ENCODE measurements at regions not wholly inside any gene's neighbourhood (a gene's known extent, or its start where the extent isn't known, plus 50 kb on each side); places are given as distances from the start of the nearest gene placed in this dataset.

DNA sequence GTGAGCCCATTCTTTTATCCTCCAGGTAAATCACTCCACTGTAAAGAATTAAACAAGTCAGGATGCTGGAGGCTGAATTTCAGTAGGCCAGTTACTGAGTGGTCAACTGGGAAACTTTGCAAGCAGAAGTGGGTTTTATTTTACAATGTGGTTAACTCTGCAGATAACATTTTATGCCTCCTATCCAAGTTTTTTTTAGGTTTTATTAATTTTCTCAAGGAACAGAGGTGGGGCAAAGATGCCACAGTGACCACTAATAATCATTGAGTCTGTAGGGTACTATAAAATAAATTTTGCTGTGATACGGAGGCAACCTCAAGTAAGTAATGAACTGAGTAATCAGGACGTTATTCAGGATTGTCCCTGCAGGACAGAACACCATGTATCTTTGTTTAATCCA is 599.9 kb downstream of the METTL15 start:
- TF ChIP-seq POLR2A (IDR thresholded peaks at IDR 0.05; ENCODE audit: low read depth, low read length) (no peak), POLR2AphosphoS5 (IDR thresholded peaks at IDR 0.05; ENCODE audit: low read depth, low read length) (no peak), POU2F2 (IDR thresholded peaks at IDR 0.05; ENCODE audit: low read depth, low read length) (no peak)
